ENCODE measurements at regions not wholly inside any gene's neighbourhood (a gene's known extent, or its start where the extent isn't known, plus 50 kb on each side); places are given as distances from the start of the nearest gene placed in this dataset.

- DNase-seq, result no peak
These were observed 169.7 kb upstream of the IRX2 start for GRCh38 chr5:2921176-2921575.

GRCh38 chr5:2920312-2920711 lies 168.8 kb upstream of the IRX2 start:
- DNase-seq, result no peak

DNA sequence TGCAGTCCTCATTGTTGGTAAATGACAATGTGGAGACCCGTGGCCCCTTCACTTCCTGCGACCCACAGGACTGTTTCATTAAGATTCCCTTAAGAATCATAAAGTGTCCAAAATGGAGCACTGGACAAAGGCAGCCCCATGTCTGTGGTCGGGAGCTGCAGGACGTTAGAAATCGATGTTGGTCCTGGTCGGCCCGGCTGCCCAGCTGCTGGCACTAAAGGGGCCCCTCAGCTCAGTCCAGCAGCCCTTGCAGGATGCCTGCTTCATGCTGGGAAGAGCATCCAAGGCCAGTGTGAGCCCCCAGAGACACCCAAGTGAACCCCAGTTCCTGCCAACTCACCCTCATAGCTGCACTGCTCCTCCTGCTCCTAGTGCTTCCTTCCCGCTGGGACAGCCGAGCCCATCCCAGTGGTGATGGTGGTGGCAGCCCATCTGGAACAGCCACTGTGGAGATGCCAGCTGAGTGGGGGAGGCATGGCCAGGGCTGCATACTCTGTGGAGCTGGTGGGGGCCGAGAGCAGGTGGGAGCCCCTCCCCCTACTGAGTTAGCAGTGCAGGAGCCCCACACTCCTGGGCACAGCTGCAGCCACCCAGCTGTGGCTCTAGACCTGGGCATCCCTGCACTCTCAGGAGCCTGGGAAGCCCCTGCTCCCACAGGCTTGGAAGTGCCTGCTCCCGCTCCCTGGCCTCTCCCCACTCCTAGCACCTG lies 168.0 kb upstream of the IRX2 start:
- DNase-seq, result no peak

DNA sequence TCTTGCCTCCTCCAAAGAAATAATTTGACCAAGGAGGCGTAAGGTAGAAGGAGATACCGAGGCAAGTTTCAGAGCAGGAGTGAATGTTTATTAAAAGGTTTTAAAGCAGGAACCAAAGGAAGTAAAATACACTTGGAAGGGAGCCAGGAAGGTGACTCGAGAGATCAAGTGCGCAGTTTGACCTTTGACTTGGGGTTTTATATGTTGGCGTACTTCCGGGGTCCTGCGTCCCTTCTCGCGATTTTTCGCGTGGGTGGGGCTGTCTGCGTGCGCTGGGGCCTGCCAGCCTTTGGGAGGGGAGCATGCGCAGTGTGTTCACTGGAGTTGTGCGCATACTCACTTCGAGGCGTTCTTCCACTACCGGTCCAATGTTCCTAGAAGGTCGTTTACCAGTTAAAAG lies 166.0 kb upstream of the IRX2 start:
- DNase-seq, result no peak

- no peak for DNase-seq
These were observed 165.6 kb upstream of the IRX2 start for GRCh38 chr5:2917093-2917492.

DNA sequence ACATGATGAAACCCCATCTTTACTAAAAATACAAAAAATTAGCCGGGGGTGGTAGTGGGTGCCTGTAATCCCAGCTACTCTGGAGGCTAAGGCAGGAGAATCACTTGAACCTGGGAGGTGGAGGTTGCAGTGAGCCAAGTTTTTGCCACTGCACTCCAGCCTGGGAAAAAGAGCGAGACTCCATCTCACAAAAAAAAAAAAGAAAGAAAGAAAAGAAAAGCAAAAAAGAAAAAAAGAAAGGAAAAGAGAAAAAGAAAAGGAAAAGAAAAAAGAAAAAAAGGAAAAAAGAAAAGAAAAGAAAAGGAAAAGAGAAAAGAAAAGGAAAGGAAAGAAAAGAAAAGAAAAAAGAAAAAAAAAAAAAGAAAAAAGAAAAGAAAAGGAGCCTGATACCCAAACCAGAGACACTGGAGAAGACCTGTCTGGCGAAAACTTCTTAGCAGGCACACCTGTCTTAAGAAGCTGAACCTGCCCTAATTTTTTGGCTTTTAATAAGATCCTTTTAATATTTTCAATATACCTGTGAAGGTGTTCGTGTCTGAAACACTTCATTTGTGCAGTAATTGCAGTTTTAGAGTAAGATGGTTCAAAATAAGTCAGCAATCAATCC lies 164.7 kb upstream of the IRX2 start:
- no peak for DNase-seq

- DNase-seq, result no peak
These were observed 163.6 kb upstream of the IRX2 start for GRCh38 chr5:2914981-2915484.

DNA sequence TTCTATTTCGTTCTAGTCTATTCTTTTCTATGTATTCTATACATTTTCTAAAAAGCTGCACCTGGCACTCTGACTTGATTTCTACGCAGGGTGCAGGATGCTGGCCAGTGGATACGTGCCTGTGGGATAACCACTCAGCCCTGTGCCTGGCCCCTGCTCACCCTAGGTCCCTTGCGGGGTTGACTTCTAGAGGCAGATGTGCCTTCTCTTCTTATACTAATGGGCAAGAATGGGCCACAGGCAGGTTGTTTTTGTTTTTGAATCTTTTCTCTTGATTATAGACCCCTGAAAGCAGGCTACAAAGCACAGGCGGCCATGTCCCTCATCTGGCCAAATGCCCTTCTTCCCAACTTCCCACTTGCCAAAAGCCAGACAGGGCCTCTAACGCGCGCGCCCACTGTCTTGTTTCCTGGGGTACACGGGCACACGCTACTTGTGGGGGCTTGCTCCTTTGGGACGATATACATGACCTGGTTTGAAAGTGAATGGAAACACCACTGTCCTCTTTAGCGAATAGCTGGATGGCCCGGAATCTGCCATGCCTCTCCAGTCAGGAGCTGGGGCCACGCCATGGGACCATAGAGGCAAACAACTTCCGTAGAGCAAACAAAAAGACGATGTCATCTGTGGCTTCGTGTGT lies 162.7 kb upstream of the IRX2 start:
- no peak for DNase-seq

DNA sequence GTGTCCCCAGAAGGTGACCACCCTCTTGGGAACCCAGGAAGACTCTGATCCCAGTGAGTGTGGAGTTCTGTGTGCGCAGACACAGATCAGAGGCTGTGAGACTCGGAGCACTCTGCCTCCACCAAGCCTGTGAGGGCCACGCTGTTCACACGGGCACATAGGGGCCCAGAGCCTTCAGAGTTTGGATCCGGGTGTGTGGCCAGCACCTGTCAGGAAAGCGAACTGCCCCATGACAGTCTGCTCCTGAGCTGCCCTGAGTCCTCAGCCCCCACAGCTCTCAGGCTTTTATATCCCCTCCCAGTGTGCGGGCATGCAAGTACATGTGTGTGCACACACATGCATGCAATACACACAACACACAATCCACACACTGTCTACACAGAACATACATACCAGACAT lies 161.8 kb upstream of the IRX2 start:
- no peak for DNase-seq

- no peak for DNase-seq
These were observed 161.3 kb upstream of the IRX2 start for GRCh38 chr5:2912741-2913140.

DNA sequence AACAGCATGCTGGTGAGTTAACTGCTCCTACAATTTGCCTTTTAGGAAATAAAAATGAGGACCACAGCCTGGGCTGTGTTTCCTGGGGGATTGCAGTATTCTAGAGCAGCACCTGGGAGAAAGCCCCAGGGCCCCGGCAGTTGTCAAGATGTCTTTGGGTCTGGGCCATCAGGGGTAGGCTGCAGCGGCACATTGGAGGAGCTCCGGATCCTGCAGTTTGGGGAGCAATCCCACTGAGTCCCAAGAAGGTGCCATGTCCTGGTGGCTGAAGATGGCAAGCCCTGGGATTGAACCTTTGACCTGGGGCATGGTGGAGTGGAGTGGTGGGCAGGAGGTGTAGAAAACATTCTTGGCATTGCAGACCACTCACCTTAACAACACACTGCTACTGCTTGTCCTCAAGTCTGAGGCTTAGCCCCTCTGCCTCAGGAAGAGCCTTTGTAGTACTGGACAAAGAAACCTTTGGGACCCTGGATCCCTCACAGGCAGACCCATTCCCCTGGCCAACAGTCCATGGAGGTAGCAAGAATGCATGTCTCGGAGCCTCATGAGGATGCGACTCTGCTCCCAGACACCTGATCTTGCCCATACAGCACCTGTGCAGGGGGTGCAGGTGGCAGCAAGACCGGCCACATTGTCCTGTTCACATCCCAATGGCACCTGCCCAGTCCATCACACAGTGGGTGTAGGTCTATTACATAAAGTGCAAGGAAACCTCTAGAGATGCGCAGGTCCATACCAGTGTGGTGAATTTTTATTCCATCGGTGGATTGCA lies 159.1 kb upstream of the IRX2 start:
- no peak for DNase-seq

GRCh38 chr5:2909035-2909434 lies 157.6 kb upstream of the IRX2 start:
- no peak for DNase-seq

- no peak for DNase-seq
These were observed 156.6 kb upstream of the IRX2 start for GRCh38 chr5:2908086-2908485.

DNA sequence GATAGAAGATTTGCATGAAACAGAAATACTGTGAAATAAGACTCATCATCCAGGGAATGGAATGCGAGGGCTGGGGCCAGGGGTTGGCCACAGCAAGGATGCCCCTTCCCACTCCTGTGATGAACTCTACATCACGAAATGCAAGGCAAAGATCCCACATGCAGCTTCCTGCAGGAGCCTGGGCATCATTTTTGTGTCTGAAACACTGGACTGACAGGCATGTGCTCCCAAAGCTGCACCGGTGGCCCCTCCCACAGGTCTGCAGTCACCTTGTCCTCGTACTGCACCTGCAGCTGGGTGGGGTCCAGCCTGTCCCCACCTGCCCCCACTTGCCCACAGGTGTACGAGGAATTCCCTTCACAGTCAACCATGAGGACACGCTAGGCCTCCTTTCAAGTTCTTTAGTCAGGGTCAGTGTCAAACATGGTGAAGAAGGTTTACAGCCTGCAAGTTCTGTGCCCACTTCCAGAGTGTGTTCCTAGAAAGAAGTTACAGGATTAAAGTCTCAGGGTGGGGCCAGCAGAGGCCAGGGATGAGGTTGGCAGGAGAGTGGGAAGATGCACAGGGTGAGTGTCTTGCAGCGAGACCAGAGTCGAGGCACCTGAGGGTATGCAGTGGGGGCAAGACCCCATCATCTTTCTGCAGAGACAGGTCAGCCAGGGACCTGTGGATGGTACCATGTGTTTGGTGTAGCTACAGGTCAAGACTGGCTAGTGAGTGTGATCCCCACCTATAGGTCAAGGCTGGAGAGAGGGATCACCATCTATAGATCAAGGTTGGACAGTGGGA lies 155.0 kb upstream of the IRX2 start:
- no peak for DNase-seq

GRCh38 chr5:2905741-2906140 lies 154.3 kb upstream of the IRX2 start:
- no peak for DNase-seq

GRCh38 chr5:2904956-2905355 lies 153.5 kb upstream of the IRX2 start:
- no peak for DNase-seq

- no peak for DNase-seq
These were observed 152.9 kb upstream of the IRX2 start for GRCh38 chr5:2904399-2904798.

- no peak for DNase-seq
These were observed 152.2 kb upstream of the IRX2 start for GRCh38 chr5:2903451-2904395.

GRCh38 chr5:2902742-2903297 lies 151.3 kb upstream of the IRX2 start:
- DNase-seq, result no peak

DNA sequence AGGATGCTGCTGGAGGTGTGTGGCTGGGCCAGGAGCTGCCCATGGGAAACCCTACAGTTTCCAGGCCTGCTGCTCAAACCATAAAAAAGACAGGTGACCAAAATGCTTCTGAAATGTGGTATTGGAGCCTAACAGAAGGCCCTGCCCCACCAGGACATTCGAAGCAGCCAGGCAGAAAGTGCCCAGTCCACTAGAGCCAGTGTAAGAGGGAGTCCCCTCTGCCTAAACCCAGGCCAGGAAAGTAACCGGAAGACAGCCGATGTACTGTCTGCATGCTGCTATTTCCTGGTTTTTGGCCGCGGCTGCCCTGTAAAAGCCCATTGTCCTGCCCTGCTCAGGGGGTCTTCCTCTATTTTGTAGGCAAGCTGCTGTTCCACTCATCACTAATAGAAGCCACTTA lies 150.7 kb upstream of the IRX2 start:
- no peak for DNase-seq

- no peak for DNase-seq
These were observed 150.0 kb upstream of the IRX2 start for GRCh38 chr5:2901511-2901910.
